ENCODE measurements at regions not wholly inside any gene's neighbourhood (a gene's known extent, or its start where the extent isn't known, plus 50 kb on each side); places are given as distances from the start of the nearest gene placed in this dataset.

GRCh38 chr3:194197396-194197960 lies 61.5 kb downstream of the HES1 start:
- Histone ChIP-seq H3K4me3 (no peak overlapping the region), H3K27ac (no peak overlapping the region), H3K27me3 (ENCODE audit: low read depth) (no peaks in the 10 kb centered on the region), H3K4me1 (peaks cover 6% of the 10 kb centered on the region), H3K36me3 (no peaks in the 10 kb centered on the region), H3K9me3 (no peaks in the 10 kb centered on the region)
- ATAC-seq (no peak), DNase-seq (no peak)
- intact Hi-C loops (cut with DNase I): no loop called here
- TF ChIP-seq, protein P1, sequence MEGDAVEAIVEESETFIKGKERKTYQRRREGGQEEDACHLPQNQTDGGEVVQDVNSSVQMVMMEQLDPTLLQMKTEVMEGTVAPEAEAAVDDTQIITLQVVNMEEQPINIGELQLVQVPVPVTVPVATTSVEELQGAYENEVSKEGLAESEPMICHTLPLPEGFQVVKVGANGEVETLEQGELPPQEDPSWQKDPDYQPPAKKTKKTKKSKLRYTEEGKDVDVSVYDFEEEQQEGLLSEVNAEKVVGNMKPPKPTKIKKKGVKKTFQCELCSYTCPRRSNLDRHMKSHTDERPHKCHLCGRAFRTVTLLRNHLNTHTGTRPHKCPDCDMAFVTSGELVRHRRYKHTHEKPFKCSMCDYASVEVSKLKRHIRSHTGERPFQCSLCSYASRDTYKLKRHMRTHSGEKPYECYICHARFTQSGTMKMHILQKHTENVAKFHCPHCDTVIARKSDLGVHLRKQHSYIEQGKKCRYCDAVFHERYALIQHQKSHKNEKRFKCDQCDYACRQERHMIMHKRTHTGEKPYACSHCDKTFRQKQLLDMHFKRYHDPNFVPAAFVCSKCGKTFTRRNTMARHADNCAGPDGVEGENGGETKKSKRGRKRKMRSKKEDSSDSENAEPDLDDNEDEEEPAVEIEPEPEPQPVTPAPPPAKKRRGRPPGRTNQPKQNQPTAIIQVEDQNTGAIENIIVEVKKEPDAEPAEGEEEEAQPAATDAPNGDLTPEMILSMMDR (IDR thresholded peaks at IDR 0.05): no peak

DNA sequence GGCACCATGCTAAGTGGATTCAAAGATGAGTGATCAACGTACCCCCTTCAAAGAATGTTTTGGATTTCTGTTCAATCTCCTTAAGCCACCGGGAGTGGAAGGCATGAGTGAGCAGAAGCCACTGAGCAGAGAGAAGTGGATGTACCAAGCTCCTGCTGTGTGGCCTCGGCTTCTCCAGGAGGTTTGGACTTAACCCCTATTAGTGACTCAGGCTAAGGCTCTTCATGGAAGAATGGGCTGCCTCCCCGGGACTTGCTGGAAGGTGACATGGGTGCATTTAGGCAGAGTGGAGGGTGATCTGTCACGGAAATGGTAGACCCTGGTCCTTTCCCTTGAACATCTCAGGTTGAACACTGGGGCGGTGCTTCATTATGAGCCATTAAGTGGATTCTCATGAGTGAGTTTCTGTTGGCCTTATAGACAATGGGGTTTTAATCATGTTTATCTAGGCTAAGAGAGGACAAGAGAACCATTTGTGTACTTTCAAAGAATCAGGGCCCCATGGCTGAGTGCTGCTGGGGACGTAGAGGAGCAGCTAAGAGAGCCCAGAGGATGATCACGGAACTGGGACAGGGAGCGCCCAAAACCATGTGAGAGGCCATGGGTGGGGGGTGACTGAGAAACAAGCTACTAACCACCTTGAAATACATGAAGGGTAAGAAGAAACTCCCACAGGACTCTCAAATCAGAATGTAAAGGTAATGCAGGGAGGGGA lies 62.2 kb downstream of the HES1 start:
- DNase-seq (no peak), ATAC-seq (no peak)
- intact Hi-C loops (cut with DNase I): no loop called here
- no peaks in the 10 kb centered on the region for H3K36me3 ChIP-seq
- H3K27me3 ChIP-seq (ENCODE audit: low read depth): peaks cover under 1% of the 10 kb centered on the region
- H3K27ac ChIP-seq: no peak overlapping the region
- peaks cover 6% of the 10 kb centered on the region for H3K4me1 ChIP-seq
- no peak overlapping the region for H3K4me3 ChIP-seq
- H3K9me3 ChIP-seq: no peaks in the 10 kb centered on the region
- TF ChIP-seq, protein P1 (IDR thresholded peaks at IDR 0.05): no peak

DNA sequence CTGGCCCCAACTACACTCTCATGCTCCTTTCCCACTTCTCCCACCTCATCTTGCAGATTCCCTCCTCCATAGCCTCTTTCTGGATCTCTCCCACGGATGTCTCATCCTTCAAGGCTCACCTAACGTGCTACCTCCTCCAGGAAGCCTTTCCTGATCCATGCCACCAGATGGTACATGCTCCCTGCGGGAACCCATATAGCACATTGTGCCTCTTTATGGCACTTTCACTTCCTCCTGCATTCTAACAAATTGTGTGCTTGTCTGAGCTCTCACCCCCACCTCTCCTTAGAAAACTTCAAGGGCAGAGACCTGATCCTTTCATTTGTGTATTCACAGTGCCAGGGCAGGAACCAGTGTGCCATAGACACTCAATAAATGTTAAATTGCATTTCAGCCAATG lies 63.0 kb downstream of the HES1 start:
- H3K9me3 ChIP-seq: no peaks in the 10 kb centered on the region
- ATAC-seq: no peak
- TF ChIP-seq, protein P1 (IDR thresholded peaks at IDR 0.05): no peak
- DNase-seq: no peak
- H3K27ac ChIP-seq: no peak overlapping the region
- peaks cover 6% of the 10 kb centered on the region for H3K4me1 ChIP-seq
- H3K36me3 ChIP-seq: no peaks in the 10 kb centered on the region
- H3K27me3 ChIP-seq (ENCODE audit: low read depth): peaks cover 8% of the 10 kb centered on the region
- H3K4me3 ChIP-seq: no peak overlapping the region
- intact Hi-C loops (cut with DNase I): no loop called here

DNA sequence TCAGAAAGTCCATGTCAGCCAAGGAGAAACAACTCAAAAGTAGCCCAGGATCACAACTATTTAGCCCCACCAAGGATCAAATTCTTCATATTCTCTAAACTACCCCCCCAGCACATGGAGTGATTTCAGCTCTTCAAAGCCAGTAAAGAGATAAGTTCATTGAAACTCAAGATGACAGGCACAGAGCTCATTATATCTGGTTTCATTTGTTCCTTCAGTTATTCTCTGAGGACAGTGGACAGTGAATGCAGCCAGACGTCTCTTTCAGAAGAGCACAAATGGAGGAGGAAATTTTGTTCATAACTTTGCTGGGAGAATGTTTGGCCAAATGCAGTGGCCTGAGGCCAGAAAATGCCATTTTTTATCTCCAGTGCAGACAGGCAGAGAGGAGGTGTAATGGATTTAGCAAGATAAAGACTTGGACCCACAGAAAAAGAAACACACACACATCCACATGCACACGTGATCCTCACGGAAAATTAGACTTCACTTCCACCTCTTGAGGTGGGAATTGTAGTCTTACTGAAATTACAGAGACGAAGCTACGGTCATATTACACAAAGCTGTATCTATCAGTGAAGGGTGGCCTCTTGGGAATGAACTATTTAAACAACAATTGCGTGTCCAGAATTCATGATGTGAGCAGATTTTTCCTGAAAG lies 64.6 kb downstream of the HES1 start:
- no peak for ATAC-seq
- peaks cover 3% of the 10 kb centered on the region for H3K4me1 ChIP-seq
- no peak for DNase-seq

DNA sequence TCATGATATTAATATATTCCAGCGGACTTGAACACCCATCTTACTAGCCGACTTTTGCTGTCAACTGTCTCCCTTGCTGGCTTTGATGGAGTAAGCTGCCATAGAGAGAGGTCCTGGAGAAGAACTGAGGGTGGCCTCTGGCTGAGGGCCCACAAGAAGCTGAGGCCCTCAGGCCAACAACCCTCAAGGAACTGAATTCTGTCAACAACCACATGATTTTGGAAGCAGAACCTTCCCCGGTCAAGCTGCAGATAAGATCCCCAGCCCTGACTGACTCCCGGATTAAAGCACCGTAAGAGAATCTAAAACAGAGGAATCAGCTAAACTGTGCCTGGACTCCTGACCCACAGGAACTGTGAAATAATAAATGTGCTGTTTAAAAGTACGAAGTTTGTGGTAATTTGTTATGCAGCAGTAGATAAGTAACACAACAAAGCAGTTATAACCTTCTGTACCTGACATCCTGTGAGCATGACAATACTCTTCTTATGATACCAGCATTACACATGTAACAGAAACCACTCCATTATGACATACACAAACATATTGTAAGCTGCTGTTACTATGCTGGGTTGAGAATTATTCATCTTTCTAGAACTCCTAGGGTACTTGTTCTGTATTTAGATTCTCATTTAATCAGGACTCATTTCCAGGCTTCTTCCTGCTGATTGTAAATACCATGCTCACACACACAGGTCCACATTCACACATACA lies 66.2 kb downstream of the HES1 start:
- no peak overlapping the region for H3K4me3 ChIP-seq
- H3K36me3 ChIP-seq: no peaks in the 10 kb centered on the region
- H3K9me3 ChIP-seq: no peaks in the 10 kb centered on the region
- peaks cover 18% of the 10 kb centered on the region for H3K4me1 ChIP-seq
- intact Hi-C loops (cut with DNase I): no loop called here
- DNase-seq (no peak), ATAC-seq (no peak)
- H3K27ac ChIP-seq: no peak overlapping the region
- TF ChIP-seq, protein P1 (IDR thresholded peaks at IDR 0.05): no peak
- peaks cover 10% of the 10 kb centered on the region for H3K27me3 ChIP-seq (ENCODE audit: low read depth)

More for the DNA sequence above, 64.6 kb downstream of the HES1 start:
- Histone ChIP-seq H3K9me3 (no peaks in the 10 kb centered on the region), H3K27me3 (ENCODE audit: low read depth) (peaks cover 10% of the 10 kb centered on the region), H3K4me3 (no peak overlapping the region), H3K27ac (no peak overlapping the region), H3K36me3 (no peaks in the 10 kb centered on the region)
- TF ChIP-seq, protein P1 (IDR thresholded peaks at IDR 0.05): no peak
- intact Hi-C loops (cut with DNase I): no loop called here
